Astrocyte (in vitro differentiated cells and primary cell): ENCODE measurements at regions not wholly inside any gene's neighbourhood (a gene's known extent, or its start where the extent isn't known, plus 50 kb on each side); places are given as distances from the start of the nearest gene placed in this dataset.

Experiments
- DNase-seq: peaks from one replicate; pipeline ENCODE4 v3.0.0-alpha.2; 2010; ENCODE audit warnings: low read depth
- FAIRE-seq: peaks from 2 replicates; lab custom pipeline; 2011; peaks lifted over from hg19 to GRCh38; lab: Jason Lieb, UNC
- H2AFZ ChIP-seq: 2 replicates; pipeline ENCODE4 v1.6.0; 2012; ENCODE audit warnings: low read depth, low read length, inconsistent platforms
- H3K27ac ChIP-seq: 2 replicates; pipeline ENCODE4 v1.5.1; 2011; ENCODE audit warnings: low read depth, low read length, inconsistent platforms
- H3K27me3 ChIP-seq: 2 replicates; pipeline ENCODE4 v1.6.0; 2011; ENCODE audit warnings: low read length, inconsistent platforms; ENCODE audit not compliant: insufficient read depth
- H3K36me3 ChIP-seq: 2 replicates; pipeline ENCODE4 v1.5.1; 2011; ENCODE audit warnings: low read length, inconsistent platforms; ENCODE audit not compliant: insufficient read depth
- H3K4me1 ChIP-seq: 2 replicates; pipeline ENCODE4 v1.5.1; 2011; ENCODE audit warnings: low read length, inconsistent platforms; ENCODE audit not compliant: insufficient read depth
- H3K4me2 ChIP-seq: 2 replicates; pipeline ENCODE4 v1.6.0; 2012; ENCODE audit warnings: low read length, inconsistent platforms
- H3K4me3 ChIP-seq: 2 replicates; pipeline ENCODE4 v1.5.1; 2011; ENCODE audit warnings: low read depth, mild to moderate bottlenecking, low read length, inconsistent platforms; ENCODE audit not compliant: insufficient read depth
- H3K79me2 ChIP-seq: 2 replicates; pipeline ENCODE4 v1.6.0; 2012; ENCODE audit warnings: mild to moderate bottlenecking, low read length, inconsistent platforms; ENCODE audit not compliant: insufficient read depth
- H3K9ac ChIP-seq: 2 replicates; pipeline ENCODE4 v1.6.0; 2012; ENCODE audit warnings: mild to moderate bottlenecking, low read length, inconsistent platforms
- H3K9me3 ChIP-seq: 2 replicates; pipeline ENCODE4 v1.5.1; 2012; ENCODE audit warnings: low read depth, mild to moderate bottlenecking, low read length, inconsistent platforms; ENCODE audit not compliant: insufficient read depth
- H4K20me1 ChIP-seq: 2 replicates; pipeline ENCODE4 v1.6.0; 2012; ENCODE audit warnings: low read length, inconsistent platforms; ENCODE audit not compliant: insufficient read depth
- H3K27ac Mint-ChIP-seq: one replicate; pipeline ENCODE4 v1.8.0; 2021; ENCODE audit warnings: mild to moderate bottlenecking, mixed read lengths; ENCODE audit not compliant: unreplicated experiment
- H3K27me3 Mint-ChIP-seq: one replicate; pipeline ENCODE4 v1.8.0; 2021; ENCODE audit warnings: low read depth, mixed read lengths; ENCODE audit not compliant: unreplicated experiment
- H3K36me3 Mint-ChIP-seq: one replicate; pipeline ENCODE4 v1.8.0; 2021; ENCODE audit warnings: low read depth, mixed read lengths; ENCODE audit not compliant: unreplicated experiment
- H3K4me1 Mint-ChIP-seq: one replicate; pipeline ENCODE4 v1.8.0; 2021; ENCODE audit warnings: low read depth, mixed read lengths; ENCODE audit not compliant: unreplicated experiment
- H3K4me3 Mint-ChIP-seq: one replicate; pipeline ENCODE4 v1.8.0; 2021; ENCODE audit warnings: mild to moderate bottlenecking, moderate library complexity, mixed read lengths; ENCODE audit not compliant: unreplicated experiment
- H3K9me3 Mint-ChIP-seq: one replicate; pipeline ENCODE4 v1.8.0; 2021; ENCODE audit warnings: mild to moderate bottlenecking, mixed read lengths; ENCODE audit not compliant: unreplicated experiment
- EZH2 ChIP-seq: IDR thresholded peaks from 2 replicates; pipeline ENCODE4 v1.6.1; 2012; ENCODE audit warnings: mild to moderate bottlenecking, low read length, inconsistent platforms; ENCODE audit not compliant: insufficient read depth
- TF ChIP-seq, protein P1 (sequence below): IDR thresholded peaks from 2 replicates; pipeline ENCODE4 v1.5.1; 2011; ENCODE audit warnings: low read depth, mild to moderate bottlenecking, inconsistent platforms, low read length, moderate library complexity; ENCODE audit not compliant: insufficient read depth

DNA sequence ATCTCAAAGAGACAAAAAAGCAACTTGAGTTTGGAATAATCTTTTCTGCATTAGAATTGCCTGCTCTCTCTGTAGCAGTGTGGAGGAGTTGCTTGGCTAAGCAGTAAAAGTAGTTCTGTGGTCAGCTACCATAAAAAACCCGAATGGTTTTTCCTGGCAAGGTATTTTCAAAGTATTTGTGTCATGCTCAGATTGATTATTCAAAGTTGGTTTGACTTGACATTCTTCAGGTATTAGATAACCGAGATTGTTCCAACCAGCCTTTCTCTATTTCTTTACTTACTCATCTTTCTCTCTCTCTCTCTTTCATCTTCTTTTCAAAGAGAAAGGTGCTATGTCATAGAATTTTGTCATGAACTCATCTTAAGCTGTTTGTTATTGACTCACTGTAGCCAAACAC, 404.9 kb downstream of the CPS1 start:
- H3K27ac ChIP-seq = no peak overlapping the region
- no peak for FAIRE-seq

GRCh38 chr2:210963386-210963785, 407.0 kb downstream of the CPS1 start:
- DNase-seq (no peak), FAIRE-seq (no peak)
- Mint-ChIP-seq H3K4me1 (peaks cover 9% of the 10 kb centered on the region), H3K27ac (no peak overlapping the region), H3K36me3 (no peaks in the 10 kb centered on the region), H3K27me3 (no peaks in the 10 kb centered on the region), H3K9me3 (no peaks in the 10 kb centered on the region), H3K4me3 (no peak overlapping the region)
- H3K36me3 ChIP-seq = no peaks in the 10 kb centered on the region
- no peak overlapping the region for H3K27ac ChIP-seq
- no peak overlapping the region for H3K4me2 ChIP-seq
- H3K27me3 ChIP-seq = no peaks in the 10 kb centered on the region
- no peak for TF ChIP-seq EZH2
- TF ChIP-seq, protein P1, sequence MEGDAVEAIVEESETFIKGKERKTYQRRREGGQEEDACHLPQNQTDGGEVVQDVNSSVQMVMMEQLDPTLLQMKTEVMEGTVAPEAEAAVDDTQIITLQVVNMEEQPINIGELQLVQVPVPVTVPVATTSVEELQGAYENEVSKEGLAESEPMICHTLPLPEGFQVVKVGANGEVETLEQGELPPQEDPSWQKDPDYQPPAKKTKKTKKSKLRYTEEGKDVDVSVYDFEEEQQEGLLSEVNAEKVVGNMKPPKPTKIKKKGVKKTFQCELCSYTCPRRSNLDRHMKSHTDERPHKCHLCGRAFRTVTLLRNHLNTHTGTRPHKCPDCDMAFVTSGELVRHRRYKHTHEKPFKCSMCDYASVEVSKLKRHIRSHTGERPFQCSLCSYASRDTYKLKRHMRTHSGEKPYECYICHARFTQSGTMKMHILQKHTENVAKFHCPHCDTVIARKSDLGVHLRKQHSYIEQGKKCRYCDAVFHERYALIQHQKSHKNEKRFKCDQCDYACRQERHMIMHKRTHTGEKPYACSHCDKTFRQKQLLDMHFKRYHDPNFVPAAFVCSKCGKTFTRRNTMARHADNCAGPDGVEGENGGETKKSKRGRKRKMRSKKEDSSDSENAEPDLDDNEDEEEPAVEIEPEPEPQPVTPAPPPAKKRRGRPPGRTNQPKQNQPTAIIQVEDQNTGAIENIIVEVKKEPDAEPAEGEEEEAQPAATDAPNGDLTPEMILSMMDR = no peak
- H4K20me1 ChIP-seq = no peaks in the 10 kb centered on the region
- no peak overlapping the region for H3K4me3 ChIP-seq
- no peak overlapping the region for H2AFZ ChIP-seq
- no peaks in the 10 kb centered on the region for H3K79me2 ChIP-seq
- H3K9me3 ChIP-seq = no peaks in the 10 kb centered on the region
- no peak overlapping the region for H3K9ac ChIP-seq
- no peaks in the 10 kb centered on the region for H3K4me1 ChIP-seq

More for the DNA sequence above, 404.9 kb downstream of the CPS1 start:
- no peak overlapping the region for H3K27ac Mint-ChIP-seq
- H3K79me2 ChIP-seq = no peaks in the 10 kb centered on the region
- no peaks in the 10 kb centered on the region for H3K36me3 Mint-ChIP-seq
- H3K4me3 Mint-ChIP-seq = no peak overlapping the region
- no peaks in the 10 kb centered on the region for H3K9me3 ChIP-seq
- H3K4me1 Mint-ChIP-seq = peaks cover 10% of the 10 kb centered on the region
- H3K9me3 Mint-ChIP-seq = no peaks in the 10 kb centered on the region
- H3K27me3 Mint-ChIP-seq = no peaks in the 10 kb centered on the region
- no peak overlapping the region for H2AFZ ChIP-seq
- no peaks in the 10 kb centered on the region for H3K27me3 ChIP-seq
- DNase-seq = peak; percentile 82
- H3K9ac ChIP-seq = no peak overlapping the region
- no peaks in the 10 kb centered on the region for H4K20me1 ChIP-seq
- H3K4me2 ChIP-seq = peak overlapping the region; percentile 29
- TF ChIP-seq EZH2 = no peak
- TF ChIP-seq, protein P1 = no peak
- no peak overlapping the region for H3K4me3 ChIP-seq
- peaks cover 1% of the 10 kb centered on the region for H3K4me1 ChIP-seq
- no peaks in the 10 kb centered on the region for H3K36me3 ChIP-seq

GRCh38 chr2:210964141-210964764, 407.9 kb downstream of the CPS1 start:
- no peak overlapping the region for H3K4me2 ChIP-seq
- FAIRE-seq (no peak), DNase-seq (no peak)
- Mint-ChIP-seq H3K4me3 (no peak overlapping the region), H3K36me3 (no peaks in the 10 kb centered on the region), H3K27me3 (no peaks in the 10 kb centered on the region), H3K27ac (no peak overlapping the region), H3K9me3 (no peaks in the 10 kb centered on the region), H3K4me1 (peaks cover 9% of the 10 kb centered on the region)
- H3K4me1 ChIP-seq = no peaks in the 10 kb centered on the region
- no peak overlapping the region for H2AFZ ChIP-seq
- H3K36me3 ChIP-seq = no peaks in the 10 kb centered on the region
- no peak overlapping the region for H3K27ac ChIP-seq
- H3K4me3 ChIP-seq = no peak overlapping the region
- no peaks in the 10 kb centered on the region for H4K20me1 ChIP-seq
- H3K79me2 ChIP-seq = no peaks in the 10 kb centered on the region
- no peaks in the 10 kb centered on the region for H3K9me3 ChIP-seq
- H3K27me3 ChIP-seq = no peaks in the 10 kb centered on the region
- TF ChIP-seq EZH2 = no peak
- TF ChIP-seq, protein P1 = no peak
- no peak overlapping the region for H3K9ac ChIP-seq
